ENCODE measurements at regions not wholly inside any gene's neighbourhood (a gene's known extent, or its start where the extent isn't known, plus 50 kb on each side); places are given as distances from the start of the nearest gene placed in this dataset.
"Not testable (repeated sequence)": the region's sequence is repeated elsewhere in the genome, so short reads cannot be mapped to it uniquely, and the experiment has no call there.

GRCh38 chr12:43245947-43246346 is 306.1 kb downstream of the ADAMTS20 start:
- DNase-seq, result no peak

- no peak for DNase-seq
These were observed 310.0 kb downstream of the ADAMTS20 start for GRCh38 chr12:43241986-43242385.

- no peak for DNase-seq
These were observed 313.7 kb downstream of the ADAMTS20 start for GRCh38 chr12:43238281-43238680.

- no peak for DNase-seq
These were observed 314.6 kb downstream of the ADAMTS20 start for GRCh38 chr12:43237238-43237879.

- DNase-seq, result no peak
These were observed 316.3 kb downstream of the ADAMTS20 start for GRCh38 chr12:43235721-43236120.

- no peak for DNase-seq
These were observed 318.1 kb downstream of the ADAMTS20 start for GRCh38 chr12:43233861-43234260.

- DNase-seq, result no peak
These were observed 325.9 kb downstream of the ADAMTS20 start for GRCh38 chr12:43226151-43226550.

- peak in 1 of 5 donors; percentile 0 for DNase-seq
These were observed 327.7 kb downstream of the ADAMTS20 start for GRCh38 chr12:43224190-43224805.

GRCh38 chr12:43222796-43223195 is 329.2 kb downstream of the ADAMTS20 start:
- no peak for DNase-seq

GRCh38 chr12:43221216-43221615 is 330.8 kb downstream of the ADAMTS20 start:
- no peak for DNase-seq

- DNase-seq, result no peak
These were observed 335.5 kb downstream of the ADAMTS20 start for GRCh38 chr12:43216490-43216889.

- no peak for DNase-seq
These were observed 337.8 kb downstream of the ADAMTS20 start for GRCh38 chr12:43214166-43214565.

- DNase-seq, result no peak
These were observed 338.4 kb downstream of the ADAMTS20 start for GRCh38 chr12:43213608-43214007.

- no peak for DNase-seq
These were observed 341.4 kb downstream of the ADAMTS20 start for GRCh38 chr12:43210485-43211192.

- DNase-seq, result no peak
These were observed 343.4 kb downstream of the ADAMTS20 start for GRCh38 chr12:43208627-43209026.

- DNase-seq, result no peak
These were observed 343.8 kb downstream of the ADAMTS20 start for GRCh38 chr12:43208221-43208620.

GRCh38 chr12:43206396-43206795 is 345.6 kb downstream of the ADAMTS20 start:
- DNase-seq, result no peak

GRCh38 chr12:43198608-43199007 is 353.4 kb downstream of the ADAMTS20 start:
- DNase-seq, result no peak

- no peak for DNase-seq
These were observed 355.6 kb downstream of the ADAMTS20 start for GRCh38 chr12:43196268-43196907.

GRCh38 chr12:43193096-43193495 is 358.9 kb downstream of the ADAMTS20 start:
- DNase-seq, result not testable (repeated sequence)

- DNase-seq, result not testable (repeated sequence)
These were observed 359.6 kb downstream of the ADAMTS20 start for GRCh38 chr12:43192442-43192841.

- DNase-seq, result no peak
These were observed 371.8 kb downstream of the ADAMTS20 start for GRCh38 chr12:43180242-43180641.

GRCh38 chr12:43179486-43179885 is 372.5 kb downstream of the ADAMTS20 start:
- no peak for DNase-seq

- DNase-seq, result no peak
These were observed 374.7 kb downstream of the ADAMTS20 start for GRCh38 chr12:43177276-43177675.
